Pulmonary artery endothelial cell (primary cell): ENCODE measurements at regions not wholly inside any gene's neighbourhood (a gene's known extent, or its start where the extent isn't known, plus 50 kb on each side); places are given as distances from the start of the nearest gene placed in this dataset.

Source experiments
- DNase-seq: peaks from one replicate; pipeline ENCODE4 v3.0.0-alpha.2; 2011; ENCODE audit warnings: low read depth, low spot score

- DNase-seq: no peak
Observed at GRCh38 chr2:177048981-177049380, 163.6 kb upstream of the HNRNPA3 start.

GRCh38 chr2:177051278-177051677 lies 161.3 kb upstream of the HNRNPA3 start:
- DNase-seq: no peak

GRCh38 chr2:177052471-177052870 lies 160.1 kb upstream of the HNRNPA3 start:
- DNase-seq: no peak

- no peak for DNase-seq
Observed at GRCh38 chr2:177053038-177053437, 159.6 kb upstream of the HNRNPA3 start.

- DNase-seq: no peak
Observed at GRCh38 chr2:177053716-177054115, 158.9 kb upstream of the HNRNPA3 start.

- DNase-seq: no peak
Observed at GRCh38 chr2:177056481-177056929, 156.1 kb upstream of the HNRNPA3 start.

GRCh38 chr2:177058747-177059146 lies 153.8 kb upstream of the HNRNPA3 start:
- no peak for DNase-seq

- no peak for DNase-seq
Observed at GRCh38 chr2:177059293-177059692, 153.3 kb upstream of the HNRNPA3 start.

- no peak for DNase-seq
Observed at GRCh38 chr2:177063331-177063730, 149.3 kb upstream of the HNRNPA3 start.

GRCh38 chr2:177064422-177064821 lies 148.2 kb upstream of the HNRNPA3 start:
- DNase-seq: no peak

- DNase-seq: no peak
Observed at GRCh38 chr2:177068967-177069366, 143.6 kb upstream of the HNRNPA3 start.

- no peak for DNase-seq
Observed at GRCh38 chr2:177072090-177072489, 140.5 kb upstream of the HNRNPA3 start.

GRCh38 chr2:177073611-177074010 lies 139.0 kb upstream of the HNRNPA3 start:
- DNase-seq: no peak

- DNase-seq: no peak
Observed at GRCh38 chr2:177074099-177074710, 138.4 kb upstream of the HNRNPA3 start.

GRCh38 chr2:177075254-177075653 lies 137.3 kb upstream of the HNRNPA3 start:
- DNase-seq: no peak

GRCh38 chr2:177076636-177077179 lies 135.9 kb upstream of the HNRNPA3 start:
- no peak for DNase-seq

- no peak for DNase-seq
Observed at GRCh38 chr2:177077778-177078177, 134.8 kb upstream of the HNRNPA3 start.

- no peak for DNase-seq
Observed at GRCh38 chr2:177078416-177078815, 134.2 kb upstream of the HNRNPA3 start.

- no peak for DNase-seq
Observed at GRCh38 chr2:177078855-177079254, 133.7 kb upstream of the HNRNPA3 start.

GRCh38 chr2:177080746-177081284 lies 131.8 kb upstream of the HNRNPA3 start:
- DNase-seq: no peak

GRCh38 chr2:177084607-177085006 lies 128.0 kb upstream of the HNRNPA3 start:
- no peak for DNase-seq

GRCh38 chr2:177088529-177088928 lies 124.1 kb upstream of the HNRNPA3 start:
- DNase-seq: peak; percentile 1

- DNase-seq: no peak
Observed at GRCh38 chr2:177090967-177091366, 121.6 kb upstream of the HNRNPA3 start.
